Mesenchymal stem cell (in vitro differentiated cells and primary cell): ENCODE measurements at regions not wholly inside any gene's neighbourhood (a gene's known extent, or its start where the extent isn't known, plus 50 kb on each side); places are given as distances from the start of the nearest gene placed in this dataset.

Source experiments
- DNase-seq: peaks from one replicate; pipeline ENCODE4 v3.0.0-alpha.2; 2013
- H2AFZ ChIP-seq: one replicate; pipeline ENCODE4 v1.6.1; 2013; ENCODE audit warnings: low read depth, mild to moderate bottlenecking, control low read depth, inconsistent platforms, low read length, moderate library complexity
- H2AK5ac ChIP-seq: 2 replicates; pipeline ENCODE4 v1.6.1; 2013; ENCODE audit warnings: low read length, moderate library complexity, mild to moderate bottlenecking, inconsistent platforms; ENCODE audit not compliant: severe bottlenecking
- H2BK120ac ChIP-seq: one replicate; pipeline ENCODE4 v1.6.1; 2013; ENCODE audit warnings: low read depth, mild to moderate bottlenecking, inconsistent platforms, low read length, moderate library complexity
- H2BK12ac ChIP-seq, 2 experiments: one replicate each; pipeline ENCODE4 v1.6.1; 2013; ENCODE audit warnings: inconsistent platforms in 2 of 2, low read length in 2 of 2, mild to moderate bottlenecking in 2 of 2, moderate library complexity in 2 of 2, control low read depth in 1 of 2
- H2BK15ac ChIP-seq: one replicate; pipeline ENCODE4 v1.6.1; 2013; ENCODE audit warnings: mild to moderate bottlenecking, low read depth, inconsistent platforms; ENCODE audit not compliant: poor library complexity, severe bottlenecking
- H2BK5ac ChIP-seq: 2 replicates; pipeline ENCODE4 v1.6.1; 2013; ENCODE audit warnings: low read depth, mild to moderate bottlenecking, low read length, control low read depth, inconsistent platforms; ENCODE audit not compliant: poor library complexity, severe bottlenecking
- H3K14ac ChIP-seq, 2 experiments: one replicate each; pipeline ENCODE4 v1.6.1; 2013; ENCODE audit warnings: inconsistent platforms in 2 of 2, low read length in 2 of 2, control low read depth in 1 of 2, mild to moderate bottlenecking in 1 of 2, moderate library complexity in 1 of 2
- H3K18ac ChIP-seq, 2 experiments: one replicate each; pipeline ENCODE4 v1.6.1; 2013; ENCODE audit warnings: inconsistent platforms in 2 of 2, low read length in 2 of 2, control low read depth in 1 of 2, low read depth in 1 of 2, mild to moderate bottlenecking in 1 of 2
- H3K23ac ChIP-seq, 2 experiments: one replicate each; pipeline ENCODE4 v1.6.1; 2013; ENCODE audit warnings: inconsistent platforms in 2 of 2, low read length in 2 of 2, mild to moderate bottlenecking in 2 of 2, moderate library complexity in 2 of 2, control low read depth in 1 of 2
- H3K27ac ChIP-seq: 2 replicates; pipeline ENCODE4 v1.5.1; 2013; ENCODE audit warnings: mild to moderate bottlenecking, moderate library complexity, low read length, control low read depth, inconsistent platforms; ENCODE audit not compliant: poor library complexity, severe bottlenecking
- H3K27me3 ChIP-seq, 2 experiments: 2 replicates each; pipeline versions ENCODE4 v1.6.1 to v1.7.0; 2013; ENCODE audit warnings: low read length in 2 of 2, mild to moderate bottlenecking in 2 of 2, moderate library complexity in 2 of 2, control low read depth in 1 of 2, inconsistent platforms in 1 of 2; ENCODE audit not compliant: control insufficient read depth in 1 of 2, insufficient read depth in 1 of 2
- H3K36me3 ChIP-seq, 2 experiments: 2 replicates each; pipeline versions ENCODE4 v1.6.1 to v1.7.0; 2013; ENCODE audit warnings: low read length in 2 of 2, control low read depth in 1 of 2, inconsistent platforms in 1 of 2, low read depth in 1 of 2, mild to moderate bottlenecking in 1 of 2; ENCODE audit not compliant: insufficient read depth in 2 of 2, control insufficient read depth in 1 of 2
- H3K4ac ChIP-seq, 2 experiments: one replicate each; pipeline ENCODE4 v1.6.1; 2013; ENCODE audit warnings: inconsistent platforms in 2 of 2, low read length in 2 of 2, mild to moderate bottlenecking in 2 of 2, moderate library complexity in 2 of 2, control low read depth in 1 of 2, low read depth in 1 of 2
- H3K4me1 ChIP-seq: 2 replicates; pipeline ENCODE4 v1.6.1; 2013; ENCODE audit warnings: low read depth, low read length, control low read depth; ENCODE audit not compliant: control insufficient read depth, insufficient read depth
- H3K4me2 ChIP-seq: 2 replicates; pipeline ENCODE4 v1.6.1; 2013; ENCODE audit warnings: low read length, mild to moderate bottlenecking, inconsistent platforms; ENCODE audit not compliant: poor library complexity, severe bottlenecking
- H3K4me3 ChIP-seq, 2 experiments: 2 replicates each; pipeline versions ENCODE4 v1.5.1 to v1.7.0; 2013; ENCODE audit warnings: low read length in 2 of 2, mild to moderate bottlenecking in 2 of 2, control low read depth in 1 of 2, low read depth in 1 of 2; ENCODE audit not compliant: insufficient read depth in 1 of 2
- H3K79me1 ChIP-seq: replicated peaks from 2 replicates; pipeline ENCODE4 v1.6.1; 2013; ENCODE audit warnings: mild to moderate bottlenecking, control low read depth, low read length, inconsistent platforms; ENCODE audit not compliant: poor library complexity, severe bottlenecking
- H3K9ac ChIP-seq: 2 replicates; pipeline ENCODE4 v1.7.0; 2013; ENCODE audit warnings: mild to moderate bottlenecking, low read length, moderate library complexity
- H3K9me3 ChIP-seq: 2 replicates; pipeline ENCODE4 v1.7.0; 2013; ENCODE audit warnings: mild to moderate bottlenecking, low read length; ENCODE audit not compliant: control insufficient read depth
- H4K8ac ChIP-seq: one replicate; pipeline ENCODE4 v1.6.1; 2013; ENCODE audit warnings: inconsistent platforms, mild to moderate bottlenecking, low read length, moderate library complexity
- H4K91ac ChIP-seq: one replicate; pipeline ENCODE4 v1.6.1; 2013; ENCODE audit warnings: mild to moderate bottlenecking, low read length, inconsistent platforms
- WGBS: methylation state at CpG from one replicate; pipeline ENCODE4 v1.1.7; 2013; ENCODE audit warnings: mixed read lengths; 5-methylcytosine and 5-hydroxymethylcytosine counted together

DNA sequence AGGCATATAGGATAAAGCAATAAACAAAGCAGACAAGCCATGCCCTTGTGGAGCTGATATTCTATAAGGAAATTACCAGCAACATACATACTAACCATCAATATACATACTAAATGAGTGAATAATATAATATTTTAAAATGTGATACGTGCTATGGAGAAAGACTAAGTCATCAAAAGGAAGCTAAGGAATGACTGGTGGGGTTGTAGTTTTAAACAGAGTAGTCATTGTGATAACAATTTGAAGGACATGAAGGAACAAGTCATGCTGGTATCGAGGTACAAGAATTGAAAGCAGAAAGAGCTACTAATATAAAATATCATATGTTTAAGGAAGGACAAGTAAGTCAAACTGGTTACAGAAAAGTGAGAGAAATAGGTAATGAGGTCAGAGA, 894.9 kb upstream of the PCDH9 start:
- H3K9ac ChIP-seq, result no peak overlapping the region
- no peak overlapping the region for H2AK5ac ChIP-seq
- H3K14ac ChIP-seq, result no peak overlapping the region
- no peak overlapping the region for H2AFZ ChIP-seq
- no peak overlapping the region for H3K23ac ChIP-seq
- no peak overlapping the region for H3K4me2 ChIP-seq
- H2BK12ac ChIP-seq, result no peak overlapping the region
- H4K91ac ChIP-seq, result no peak overlapping the region
- no peak overlapping the region for H3K18ac ChIP-seq
- no peaks in the 10 kb centered on the region for H3K36me3 ChIP-seq
- H2BK120ac ChIP-seq, result no peak overlapping the region
- H3K27ac ChIP-seq, result no peak overlapping the region
- no peaks in the 10 kb centered on the region for H3K4me1 ChIP-seq
- H3K27me3 ChIP-seq, result no peaks in the 10 kb centered on the region
- H4K8ac ChIP-seq, result no peak overlapping the region
- no peak overlapping the region for H2BK15ac ChIP-seq
- WGBS, result 65% methylated on average over 1 of the region's 2 CpGs
- no peaks in the 10 kb centered on the region for H3K79me1 ChIP-seq
- no peak overlapping the region for H3K4ac ChIP-seq
- no peak overlapping the region for H3K4me3 ChIP-seq
- no peak for DNase-seq
- H2BK5ac ChIP-seq, result no peak overlapping the region
- no peaks in the 10 kb centered on the region for H3K9me3 ChIP-seq

DNA sequence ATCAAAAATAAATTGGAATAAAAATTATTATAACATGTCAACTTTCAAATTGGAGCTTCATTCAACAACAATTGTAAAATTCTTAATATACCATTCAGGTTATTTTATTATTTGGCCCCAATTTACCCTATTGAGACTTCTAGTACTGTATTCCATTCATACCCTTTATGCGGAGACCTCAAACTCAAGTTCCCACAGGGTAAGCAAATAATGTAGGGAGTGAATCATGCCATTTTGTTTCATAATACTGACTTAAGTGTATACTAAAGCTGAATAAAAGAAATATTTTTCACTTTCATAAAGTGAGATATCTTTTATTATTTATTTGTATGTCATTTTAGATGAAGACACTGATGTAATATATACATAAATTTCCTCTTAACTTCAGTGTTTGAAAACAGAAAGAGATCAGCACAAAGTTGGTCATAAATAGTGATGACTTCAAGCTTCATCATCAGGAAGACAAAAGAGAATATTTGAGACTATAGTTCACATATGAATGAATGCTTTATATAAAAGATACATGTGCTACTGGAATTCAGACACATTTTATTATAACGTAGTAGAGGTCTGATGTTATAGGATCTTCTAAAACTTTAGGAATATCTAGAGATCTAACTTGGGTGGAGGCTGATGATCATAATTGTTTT, 894.4 kb upstream of the PCDH9 start:
- no peak overlapping the region for H3K14ac ChIP-seq
- H2AK5ac ChIP-seq, result no peak overlapping the region
- no peak overlapping the region for H4K8ac ChIP-seq
- H3K4ac ChIP-seq, result no peak overlapping the region
- H2BK12ac ChIP-seq, result no peak overlapping the region
- no peaks in the 10 kb centered on the region for H3K36me3 ChIP-seq
- H3K4me2 ChIP-seq, result no peak overlapping the region
- H3K9ac ChIP-seq, result no peak overlapping the region
- no peak overlapping the region for H3K4me3 ChIP-seq
- no peak overlapping the region for H4K91ac ChIP-seq
- DNase-seq, result no peak
- H2BK15ac ChIP-seq, result no peak overlapping the region
- WGBS, result 88% methylated on average over 1 of the region's 2 CpGs
- H3K27me3 ChIP-seq, result no peaks in the 10 kb centered on the region
- no peak overlapping the region for H3K27ac ChIP-seq
- no peak overlapping the region for H2BK120ac ChIP-seq
- no peaks in the 10 kb centered on the region for H3K9me3 ChIP-seq
- H3K23ac ChIP-seq, result no peak overlapping the region
- no peaks in the 10 kb centered on the region for H3K79me1 ChIP-seq
- no peak overlapping the region for H3K18ac ChIP-seq
- no peak overlapping the region for H2AFZ ChIP-seq
- no peaks in the 10 kb centered on the region for H3K4me1 ChIP-seq
- H2BK5ac ChIP-seq, result no peak overlapping the region

DNA sequence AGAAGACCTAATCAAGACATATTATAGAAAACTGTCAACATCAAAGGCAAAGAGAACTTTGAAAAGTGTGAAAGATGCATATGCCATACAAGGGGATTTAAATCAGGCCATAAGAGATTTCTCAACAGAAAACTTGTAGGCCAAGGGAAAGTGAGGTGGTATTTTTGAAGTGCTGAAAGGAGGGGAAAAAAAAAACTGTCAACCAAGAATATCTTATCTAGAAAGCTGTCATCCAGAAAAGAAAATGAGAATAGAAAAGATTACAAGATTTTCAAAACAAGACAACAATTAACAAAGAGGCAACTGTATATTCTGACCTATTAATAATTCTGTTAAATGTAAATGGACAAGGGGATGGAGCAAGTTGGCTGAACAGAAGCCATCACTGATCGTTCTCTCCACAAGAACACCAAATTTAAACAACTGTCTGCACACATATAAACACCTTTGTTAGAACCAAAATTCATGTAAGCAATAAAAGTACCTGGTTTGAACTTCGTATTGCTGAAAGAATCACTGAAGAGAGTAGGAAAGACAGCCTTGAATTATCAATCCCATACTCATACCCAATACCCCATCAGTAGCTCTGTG, 880.1 kb upstream of the PCDH9 start:
- Histone ChIP-seq H3K79me1 (no peaks in the 10 kb centered on the region), H3K23ac (no peak overlapping the region), H3K36me3 (no peaks in the 10 kb centered on the region), H3K4me3 (no peak overlapping the region), H3K9me3 (peaks cover 34% of the 10 kb centered on the region), H2BK120ac (no peak overlapping the region), H3K4me1 (no peaks in the 10 kb centered on the region), H3K9ac (no peak overlapping the region), H2AK5ac (no peak overlapping the region), H3K4me2 (no peak overlapping the region), H3K14ac (no peak overlapping the region), H4K8ac (no peak overlapping the region), H2BK15ac (no peak overlapping the region), H2BK5ac (no peak overlapping the region), H3K4ac (no peak overlapping the region), H3K18ac (no peak overlapping the region), H2BK12ac (no peak overlapping the region), H3K27ac (no peak overlapping the region), H4K91ac (no peak overlapping the region), H3K27me3 (no peaks in the 10 kb centered on the region), H2AFZ (no peak overlapping the region)
- 71% methylated on average over 1 of the region's 2 CpGs for WGBS
- no peak for DNase-seq

DNA sequence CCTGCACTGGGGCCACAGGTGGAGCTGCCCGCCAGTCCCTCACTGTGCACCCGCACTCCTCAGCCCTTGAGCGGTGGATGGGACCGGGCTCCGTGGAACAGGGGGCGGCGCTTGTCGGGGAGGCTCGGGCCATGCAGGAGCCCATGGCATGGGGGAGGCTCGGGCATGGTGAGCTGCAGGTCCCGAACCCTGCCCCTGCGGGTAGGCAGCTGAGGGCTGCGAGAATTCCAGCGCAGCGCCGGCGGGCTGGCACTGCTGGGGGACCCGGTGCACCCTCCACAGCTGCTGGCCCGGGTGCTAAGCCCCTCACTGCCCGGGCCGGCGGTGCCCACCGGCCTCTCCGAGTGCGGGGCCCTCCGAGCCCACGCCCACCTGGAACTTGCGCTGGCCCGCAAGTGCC, 877.5 kb upstream of the PCDH9 start:
- no peak overlapping the region for H3K23ac ChIP-seq
- H3K14ac ChIP-seq, result no peak overlapping the region
- no peak overlapping the region for H2AFZ ChIP-seq
- no peak overlapping the region for H3K27ac ChIP-seq
- H3K18ac ChIP-seq, result no peak overlapping the region
- H3K36me3 ChIP-seq, result no peaks in the 10 kb centered on the region
- H3K4ac ChIP-seq, result no peak overlapping the region
- H4K91ac ChIP-seq, result no peak overlapping the region
- H2BK5ac ChIP-seq, result no peak overlapping the region
- no peaks in the 10 kb centered on the region for H3K79me1 ChIP-seq
- no peak overlapping the region for H3K9ac ChIP-seq
- no peaks in the 10 kb centered on the region for H3K27me3 ChIP-seq
- H3K9me3 ChIP-seq, result peaks cover 34% of the 10 kb centered on the region
- no peak overlapping the region for H2BK15ac ChIP-seq
- no peak overlapping the region for H2BK120ac ChIP-seq
- DNase-seq, result no peak
- no peak overlapping the region for H3K4me2 ChIP-seq
- no peaks in the 10 kb centered on the region for H3K4me1 ChIP-seq
- 95% methylated on average over 29 of the region's 29 CpGs for WGBS
- no peak overlapping the region for H2BK12ac ChIP-seq
- peak overlapping the region in 1 of 2 experiments; percentile 29 for H3K4me3 ChIP-seq
- no peak overlapping the region for H4K8ac ChIP-seq
- no peak overlapping the region for H2AK5ac ChIP-seq
